ENCODE measurements at regions not wholly inside any gene's neighbourhood (a gene's known extent, or its start where the extent isn't known, plus 50 kb on each side); places are given as distances from the start of the nearest gene placed in this dataset.
A peak's percentile ranks its signal among the peaks of the same experiment; 100 is the strongest.

DNA sequence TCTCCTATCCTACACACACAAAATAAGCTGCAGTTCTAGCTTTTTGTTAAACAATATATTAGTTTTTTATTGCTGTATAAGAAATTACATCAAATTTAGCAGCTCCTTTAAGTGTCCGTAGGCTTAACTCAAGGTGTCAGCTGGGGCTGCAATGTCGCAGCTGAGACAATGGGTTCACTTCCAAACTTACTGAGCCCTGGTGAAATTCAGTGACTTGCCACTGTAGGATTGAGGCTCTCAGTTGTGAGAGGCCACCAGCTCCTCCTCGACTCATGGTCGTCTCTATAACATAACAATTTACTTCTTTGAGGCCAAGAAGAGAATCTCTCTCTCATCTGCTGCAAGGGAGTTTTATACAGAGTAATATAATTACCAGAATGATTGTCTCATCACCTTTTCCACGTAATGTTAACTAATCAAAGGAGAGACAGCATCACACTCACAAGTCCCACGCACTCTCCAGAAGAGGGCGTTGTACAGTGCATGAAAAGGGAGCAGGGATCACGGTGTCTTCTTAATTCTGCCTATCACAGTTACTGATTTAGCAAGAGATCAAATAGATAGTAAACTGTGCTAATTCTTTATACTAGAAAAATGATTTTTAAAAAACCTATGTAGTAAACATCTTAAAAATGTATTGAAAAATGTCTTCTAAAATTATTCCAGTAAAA, 735.6 kb upstream of the GBE1 start:
- TF ChIP-seq, protein P1, sequence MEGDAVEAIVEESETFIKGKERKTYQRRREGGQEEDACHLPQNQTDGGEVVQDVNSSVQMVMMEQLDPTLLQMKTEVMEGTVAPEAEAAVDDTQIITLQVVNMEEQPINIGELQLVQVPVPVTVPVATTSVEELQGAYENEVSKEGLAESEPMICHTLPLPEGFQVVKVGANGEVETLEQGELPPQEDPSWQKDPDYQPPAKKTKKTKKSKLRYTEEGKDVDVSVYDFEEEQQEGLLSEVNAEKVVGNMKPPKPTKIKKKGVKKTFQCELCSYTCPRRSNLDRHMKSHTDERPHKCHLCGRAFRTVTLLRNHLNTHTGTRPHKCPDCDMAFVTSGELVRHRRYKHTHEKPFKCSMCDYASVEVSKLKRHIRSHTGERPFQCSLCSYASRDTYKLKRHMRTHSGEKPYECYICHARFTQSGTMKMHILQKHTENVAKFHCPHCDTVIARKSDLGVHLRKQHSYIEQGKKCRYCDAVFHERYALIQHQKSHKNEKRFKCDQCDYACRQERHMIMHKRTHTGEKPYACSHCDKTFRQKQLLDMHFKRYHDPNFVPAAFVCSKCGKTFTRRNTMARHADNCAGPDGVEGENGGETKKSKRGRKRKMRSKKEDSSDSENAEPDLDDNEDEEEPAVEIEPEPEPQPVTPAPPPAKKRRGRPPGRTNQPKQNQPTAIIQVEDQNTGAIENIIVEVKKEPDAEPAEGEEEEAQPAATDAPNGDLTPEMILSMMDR (IDR thresholded peaks at IDR 0.05) = peak in 2 of 3 experiments; percentile 19 to 33
- no peak for TF ChIP-seq POLR2A (IDR thresholded peaks at IDR 0.05)

Data from testis (tissue), 2 donors.